ENCODE measurements at regions not wholly inside any gene's neighbourhood (a gene's known extent, or its start where the extent isn't known, plus 50 kb on each side); places are given as distances from the start of the nearest gene placed in this dataset.
"Not testable (repeated sequence)": the region's sequence is repeated elsewhere in the genome, so short reads cannot be mapped to it uniquely, and the experiment has no call there.

- no peak for ATAC-seq
Measured at GRCh38 chrX:87236830-87237440, 280.7 kb upstream of the KLHL4 start.

DNA sequence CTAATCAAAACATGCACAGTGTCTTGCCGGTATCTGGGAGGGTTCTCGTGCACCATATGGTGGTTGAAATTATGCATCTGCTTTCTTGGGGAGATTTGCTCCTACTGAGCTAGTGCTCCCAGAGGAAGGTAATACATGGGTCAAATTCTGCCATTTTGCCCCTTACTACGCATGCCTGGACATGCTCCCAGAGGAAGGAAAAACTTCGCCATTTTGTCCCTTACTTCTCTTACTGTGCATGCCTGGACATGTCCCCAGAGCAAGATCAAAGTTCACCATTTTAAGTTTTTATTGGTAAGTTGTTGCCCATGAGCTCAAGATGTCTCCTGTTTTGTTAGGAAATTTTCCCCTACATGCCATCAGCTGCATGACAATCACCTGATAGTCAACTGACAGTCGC is 252.1 kb upstream of the KLHL4 start:
- ATAC-seq = no peak

GRCh38 chrX:87272491-87272890 is 245.1 kb upstream of the KLHL4 start:
- ATAC-seq = no peak

GRCh38 chrX:87299563-87300160 is 217.9 kb upstream of the KLHL4 start:
- ATAC-seq = no peak

DNA sequence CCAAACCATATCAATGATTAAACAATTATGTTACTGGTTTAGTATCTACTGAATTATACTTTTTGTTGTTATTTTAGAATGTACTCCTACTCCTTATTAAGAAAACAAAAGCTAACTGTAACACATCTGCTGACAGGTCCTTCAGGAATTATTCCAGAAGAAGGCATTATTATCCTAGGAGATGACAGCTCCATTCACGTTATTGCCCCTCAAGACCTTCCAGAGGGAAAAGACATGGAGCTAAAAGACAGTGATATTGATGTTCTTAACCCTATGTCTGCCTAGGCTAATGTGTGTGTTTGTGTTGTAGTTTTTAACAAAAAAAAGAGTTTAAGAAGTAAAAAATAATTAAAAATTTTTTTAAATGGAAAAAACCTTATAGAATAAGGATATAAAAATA is 206.8 kb upstream of the KLHL4 start:
- no peak for ATAC-seq

DNA sequence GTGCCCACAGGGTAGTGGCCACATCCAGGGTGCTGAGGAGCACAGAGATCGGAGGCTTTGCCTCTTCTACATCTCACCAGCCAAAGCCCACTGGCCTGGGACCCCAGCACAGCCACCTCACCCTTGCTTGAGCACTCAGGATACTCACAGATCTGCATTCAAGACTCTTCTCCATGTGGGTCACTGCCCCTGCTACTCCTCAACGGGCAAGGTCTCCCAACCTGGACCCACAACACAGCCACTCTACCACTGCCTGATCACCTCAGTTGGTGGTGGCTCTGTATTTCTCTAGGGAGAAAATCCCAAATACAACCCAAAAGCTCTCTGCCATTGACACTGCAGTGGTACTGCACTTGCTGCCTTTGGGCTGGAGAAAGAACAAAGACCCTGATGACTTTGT is 190.3 kb upstream of the KLHL4 start:
- ATAC-seq = no peak

GRCh38 chrX:87337267-87337666 is 180.3 kb upstream of the KLHL4 start:
- ATAC-seq = no peak

GRCh38 chrX:87338510-87338909 is 179.1 kb upstream of the KLHL4 start:
- ATAC-seq = no peak

- no peak for ATAC-seq
Measured at GRCh38 chrX:87370865-87371264, 146.7 kb upstream of the KLHL4 start.

- ATAC-seq = no peak
Measured at GRCh38 chrX:87374324-87374723, 143.3 kb upstream of the KLHL4 start.

GRCh38 chrX:87376896-87377295 is 140.7 kb upstream of the KLHL4 start:
- no peak for ATAC-seq

GRCh38 chrX:87388381-87388780 is 129.2 kb upstream of the KLHL4 start:
- no peak for ATAC-seq

GRCh38 chrX:87391742-87392141 is 125.9 kb upstream of the KLHL4 start:
- no peak for ATAC-seq

DNA sequence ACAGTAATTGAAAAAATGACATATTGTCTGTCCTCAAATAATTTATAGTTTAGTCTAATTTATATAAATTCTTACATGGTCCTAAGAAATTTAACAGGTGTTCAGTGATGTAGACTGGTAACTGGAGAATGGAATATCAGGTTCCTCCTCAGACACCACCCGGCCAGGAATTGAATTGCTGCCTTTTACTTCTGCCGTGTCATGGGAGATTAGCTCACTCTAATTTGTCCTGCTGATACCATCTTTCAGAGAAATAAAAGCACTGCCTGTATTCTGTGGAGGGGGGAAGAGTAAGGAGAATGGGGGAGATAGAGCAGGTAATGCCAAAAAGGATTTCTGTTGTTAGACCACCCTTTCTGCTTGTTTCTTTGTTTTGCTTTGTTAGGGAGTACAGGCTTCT is 125.2 kb upstream of the KLHL4 start:
- ATAC-seq = no peak

GRCh38 chrX:87397103-87397886 is 120.3 kb upstream of the KLHL4 start:
- ATAC-seq = no peak

GRCh38 chrX:87402256-87402655 is 115.3 kb upstream of the KLHL4 start:
- no peak for ATAC-seq

DNA sequence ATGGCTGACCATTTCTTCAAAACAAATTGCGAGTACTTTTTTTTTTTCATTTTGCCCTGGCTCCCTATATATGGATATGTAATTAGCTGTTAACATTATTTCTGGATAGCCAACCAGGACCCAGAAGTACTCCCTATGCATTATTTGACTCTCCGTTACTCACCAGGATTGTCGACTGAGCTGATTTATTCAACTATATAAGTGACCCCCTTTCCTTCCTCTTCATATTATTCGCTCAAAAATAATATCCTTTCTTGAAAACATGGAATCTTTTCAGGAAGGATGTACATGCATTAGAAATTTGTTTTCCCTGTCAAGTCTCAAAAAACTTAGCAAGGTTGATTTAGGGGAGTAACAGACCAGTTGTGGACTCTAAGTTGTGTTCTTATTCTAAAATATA is 114.1 kb upstream of the KLHL4 start:
- ATAC-seq = no peak

GRCh38 chrX:87409113-87409841 is 108.3 kb upstream of the KLHL4 start:
- ATAC-seq = peak; percentile 36

DNA sequence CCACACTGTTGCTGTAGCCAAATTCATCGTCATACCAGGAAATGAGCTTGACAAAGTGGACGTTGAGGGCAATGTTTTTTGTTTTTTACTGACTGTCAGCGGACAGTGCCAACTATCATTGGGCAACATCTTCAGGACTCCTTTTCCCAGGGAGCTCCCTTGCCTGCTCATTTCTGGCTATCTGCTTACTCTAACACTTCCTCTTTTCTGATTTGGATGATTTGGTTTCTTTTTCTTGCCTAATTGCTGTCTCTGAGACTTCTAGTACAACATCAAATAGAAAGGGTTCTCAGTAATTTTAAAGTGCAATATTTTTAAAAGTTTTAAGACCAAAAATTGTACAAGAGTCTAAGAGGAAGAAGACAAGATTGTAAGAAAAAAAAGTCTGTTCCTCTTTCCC is 92.0 kb upstream of the KLHL4 start:
- no peak for ATAC-seq

DNA sequence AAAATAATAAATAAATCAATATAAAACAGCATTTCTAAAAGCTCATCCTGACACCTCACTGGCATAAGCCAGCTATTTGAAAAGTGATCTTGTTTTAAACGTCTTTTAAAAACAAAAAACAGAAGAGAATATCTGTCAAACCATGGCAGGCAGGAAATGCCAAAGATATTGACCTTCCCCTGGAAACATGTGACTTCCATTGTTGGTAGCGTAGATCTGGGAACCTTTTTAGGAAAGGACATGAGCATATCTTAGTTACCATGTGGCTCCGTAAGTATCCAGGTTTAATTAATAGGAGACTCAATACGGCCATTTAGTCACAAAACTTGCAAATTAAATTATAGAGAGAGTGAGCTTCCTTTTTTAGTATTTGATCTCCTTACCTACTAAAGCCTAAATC is 83.0 kb upstream of the KLHL4 start:
- ATAC-seq = no peak

- ATAC-seq = not testable (repeated sequence)
Measured at GRCh38 chrX:87448613-87449012, 69.0 kb upstream of the KLHL4 start.

GRCh38 chrX:87465757-87466156 is 51.8 kb upstream of the KLHL4 start:
- ATAC-seq = not testable (repeated sequence)
